ENCODE measurements at regions not wholly inside any gene's neighbourhood (a gene's known extent, or its start where the extent isn't known, plus 50 kb on each side); places are given as distances from the start of the nearest gene placed in this dataset.

GRCh38 chr11:25357133-25357532 lies 860.3 kb downstream of the LUZP2 start:
- TF ChIP-seq CTCF (IDR thresholded peaks at IDR 0.05): no peak
- TF ChIP-seq POLR2A (IDR thresholded peaks at IDR 0.05): no peak
